OCI-M1 (cell line): ENCODE measurements at regions not wholly inside any gene's neighbourhood (a gene's known extent, or its start where the extent isn't known, plus 50 kb on each side); places are given as distances from the start of the nearest gene placed in this dataset.
A peak's percentile ranks its signal among the peaks of the same experiment; 100 is the strongest.
"Not testable (repeated sequence)": the region's sequence is repeated elsewhere in the genome, so short reads cannot be mapped to it uniquely, and the experiment has no call there.

ENCODE experiments used
- DNase-seq: peaks from one replicate; lab custom pipeline; 2025; lab: John Stamatoyannopoulos, UW

GRCh38 chr7:35971133-35971891 is 170.5 kb downstream of the SEPTIN7 start:
- no peak for DNase-seq

- DNase-seq, result peak; percentile 80
Measured at GRCh38 chr7:35975851-35976454, 175.1 kb downstream of the SEPTIN7 start.

GRCh38 chr7:35978816-35979640 is 174.0 kb upstream of the EEPD1 start:
- DNase-seq, result not testable (repeated sequence)

DNA sequence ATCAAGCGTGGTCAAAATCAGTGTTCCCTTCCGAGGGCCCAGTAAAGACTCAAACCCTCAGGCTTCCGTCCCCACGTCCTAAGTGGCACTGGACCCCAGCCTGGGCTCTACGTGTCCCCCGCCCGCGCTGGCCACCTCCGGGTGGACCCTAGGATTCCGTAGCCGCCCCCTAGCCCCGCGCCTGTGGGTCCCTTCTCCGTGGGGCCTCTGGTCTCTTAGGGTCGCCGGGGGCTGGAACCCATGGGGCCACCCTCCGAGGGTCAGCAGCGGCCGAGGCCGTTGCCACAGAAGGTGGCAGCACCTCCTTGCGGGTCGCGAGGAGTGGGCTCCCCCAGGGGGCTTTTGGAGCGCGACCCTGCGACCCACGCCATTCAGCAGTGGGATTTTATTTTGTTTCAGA is 170.5 kb upstream of the EEPD1 start:
- no peak for DNase-seq

- DNase-seq, result no peak
Measured at GRCh38 chr7:35983626-35984025, 169.4 kb upstream of the EEPD1 start.

GRCh38 chr7:35985126-35985754 is 167.8 kb upstream of the EEPD1 start:
- DNase-seq, result peak; percentile 73

GRCh38 chr7:35987016-35987415 is 166.0 kb upstream of the EEPD1 start:
- no peak for DNase-seq

GRCh38 chr7:35988105-35988504 is 164.9 kb upstream of the EEPD1 start:
- no peak for DNase-seq

GRCh38 chr7:35988818-35989217 is 164.2 kb upstream of the EEPD1 start:
- no peak for DNase-seq

- no peak for DNase-seq
Measured at GRCh38 chr7:35991511-35992232, 161.4 kb upstream of the EEPD1 start.

DNA sequence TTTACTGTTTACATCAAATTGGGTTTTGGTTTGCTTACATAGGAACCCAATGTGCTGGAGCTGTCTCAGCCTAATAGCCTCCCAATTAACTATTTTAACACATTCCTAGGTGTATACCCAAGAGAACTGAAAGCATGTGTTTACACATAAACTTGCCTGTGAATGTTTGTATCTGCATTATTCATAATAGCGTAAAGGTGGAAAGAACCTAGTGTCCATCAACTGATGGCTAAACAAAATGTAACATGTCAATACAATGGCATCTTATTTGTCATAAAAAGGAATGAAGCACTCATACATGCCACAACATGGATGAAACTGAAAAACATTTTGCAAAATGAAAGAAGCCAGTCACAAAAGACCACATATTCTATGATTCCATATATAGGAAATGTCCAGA is 160.6 kb upstream of the EEPD1 start:
- no peak for DNase-seq

GRCh38 chr7:35993113-35993512 is 159.9 kb upstream of the EEPD1 start:
- no peak for DNase-seq

GRCh38 chr7:35993676-35994606 is 159.1 kb upstream of the EEPD1 start:
- no peak for DNase-seq

DNA sequence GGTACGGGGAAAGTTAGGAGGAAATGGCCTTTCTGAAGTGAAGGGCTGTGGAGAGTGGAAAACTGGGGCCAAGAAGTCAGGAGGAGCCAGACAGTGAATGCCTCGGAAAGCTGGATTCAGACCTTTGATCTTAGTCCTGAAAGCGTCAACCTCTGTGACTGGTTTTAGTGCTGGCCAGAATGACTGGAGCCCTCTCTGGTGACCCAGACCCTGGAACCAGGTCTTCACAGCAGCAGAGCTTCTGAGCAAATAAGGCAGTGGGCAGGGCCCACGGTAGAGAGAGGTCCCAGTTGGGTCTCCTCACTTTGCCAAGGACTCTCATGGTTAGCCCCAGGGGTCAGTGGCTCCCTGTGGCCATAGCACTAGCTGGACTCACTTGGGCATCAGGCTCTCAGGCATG is 157.7 kb upstream of the EEPD1 start:
- no peak for DNase-seq

DNA sequence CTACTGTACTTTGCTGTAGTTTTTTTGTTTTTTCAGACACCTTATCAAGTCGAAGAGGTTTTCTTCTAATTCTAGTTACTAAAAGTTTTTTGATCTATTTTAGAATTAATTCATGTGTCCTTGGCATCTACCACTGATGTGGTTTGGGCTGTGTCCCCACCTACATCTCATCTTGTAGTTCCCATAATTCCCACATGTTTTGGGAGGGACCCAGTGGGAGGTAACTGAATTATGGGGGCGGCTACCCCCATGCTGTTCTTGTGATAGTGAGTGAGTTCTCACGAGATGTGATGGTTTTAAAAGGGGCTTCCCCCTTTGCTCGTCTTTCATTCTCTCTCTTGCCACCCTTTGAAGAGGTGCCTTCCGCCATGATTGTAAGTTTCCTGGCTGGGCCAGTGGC is 154.6 kb upstream of the EEPD1 start:
- DNase-seq, result no peak

GRCh38 chr7:36001546-36001945 is 151.5 kb upstream of the EEPD1 start:
- no peak for DNase-seq

GRCh38 chr7:36002900-36003299 is 150.2 kb upstream of the EEPD1 start:
- DNase-seq, result no peak

- no peak for DNase-seq
Measured at GRCh38 chr7:36003343-36003742, 149.7 kb upstream of the EEPD1 start.

GRCh38 chr7:36005293-36005692 is 147.8 kb upstream of the EEPD1 start:
- no peak for DNase-seq

- DNase-seq, result no peak
Measured at GRCh38 chr7:36005876-36006275, 147.2 kb upstream of the EEPD1 start.
